Omental fat pad (tissue), 3 donors: ENCODE measurements at regions not wholly inside any gene's neighbourhood (a gene's known extent, or its start where the extent isn't known, plus 50 kb on each side); places are given as distances from the start of the nearest gene placed in this dataset.

Experiments used
- ATAC-seq: fragments of 150-250 bp; one replicate; pipeline ENCODE4 v1.9.1; 2016; ENCODE audit warnings: mild to moderate bottlenecking, moderate library complexity; ENCODE audit not compliant: low FRiP score
- DNase-seq: peaks from one replicate; pipeline ENCODE4 v3.0.0-alpha.2; 2019; ENCODE audit warnings: low spot score
- CTCF ChIP-seq, 3 donors: fragments of 450-650 bp; IDR thresholded peaks; one replicate each; pipeline ENCODE4 v1.5.1; 2016 to 2017; ENCODE audit warnings: antibody characterized with exemption in 3 of 3, mild to moderate bottlenecking in 3 of 3, moderate library complexity in 2 of 3

DNA sequence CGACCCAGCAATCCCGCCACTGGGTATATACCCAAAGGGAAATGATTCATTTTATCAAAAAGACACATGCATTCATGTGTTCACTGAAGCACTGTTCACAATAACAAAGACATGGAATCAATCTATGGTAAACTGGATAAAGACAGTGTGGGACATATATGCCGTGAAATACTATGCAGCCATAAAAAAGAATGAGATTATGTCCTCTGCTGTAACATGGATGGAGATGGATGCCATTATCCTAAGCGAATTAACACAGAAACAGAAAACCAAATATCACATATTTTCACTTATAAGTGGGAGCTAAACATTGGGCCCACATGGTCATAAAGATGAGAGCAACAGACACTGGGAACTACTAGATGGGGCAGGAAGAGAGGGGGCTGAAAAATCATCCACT lies 345.0 kb downstream of the UQCRFS1 start:
- TF ChIP-seq CTCF (IDR thresholded peaks at IDR 0.05), result no peak
- DNase-seq, result no peak
- no peak for ATAC-seq

DNA sequence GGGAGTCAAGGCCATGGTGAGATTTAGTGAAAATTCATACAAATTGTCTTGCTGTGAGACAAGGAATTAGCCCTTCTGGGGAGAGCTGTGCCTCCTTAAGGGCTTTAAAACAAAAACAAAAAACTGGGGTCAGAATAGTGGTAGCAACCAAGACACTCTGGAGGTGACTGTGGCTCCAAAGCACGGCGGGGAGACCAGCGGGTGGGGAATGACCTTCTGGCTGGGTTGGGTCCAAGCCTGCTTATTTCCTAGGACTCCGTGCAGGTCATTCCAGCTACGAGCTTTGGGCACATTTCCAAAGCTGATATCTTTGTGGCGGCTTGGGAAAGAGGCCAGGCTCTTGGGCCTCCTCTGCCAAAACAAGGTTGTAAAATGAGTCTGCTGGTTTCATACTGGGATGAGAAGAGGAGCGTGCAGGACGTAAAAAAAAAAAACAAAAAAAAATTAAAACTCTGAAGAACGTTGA lies 348.3 kb downstream of the UQCRFS1 start:
- no peak for ATAC-seq
- DNase-seq, result no peak

DNA sequence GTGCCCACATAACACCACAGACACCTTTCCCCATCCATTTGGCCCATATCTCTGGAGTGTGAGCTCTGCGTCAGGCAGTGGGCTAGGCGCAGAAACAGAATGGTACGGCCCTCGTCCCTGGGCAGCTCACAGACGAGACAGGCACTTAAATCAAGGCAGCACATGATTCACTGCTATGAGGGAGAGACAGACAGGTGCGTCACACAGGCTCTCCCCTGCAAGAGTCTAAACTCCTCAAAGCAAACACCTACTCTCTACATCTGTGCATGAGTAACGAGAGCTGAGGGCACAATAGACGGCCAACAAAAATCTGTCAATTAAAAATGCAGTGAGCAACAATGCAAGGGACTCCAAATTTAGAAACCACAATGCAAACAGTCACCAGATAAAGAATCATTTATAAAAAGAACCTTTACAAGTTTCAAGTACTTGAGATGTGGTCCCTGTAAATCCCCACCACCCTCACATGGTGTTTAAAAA lies 348.9 kb downstream of the UQCRFS1 start:
- peak; percentile 43 for ATAC-seq
- TF ChIP-seq CTCF (IDR thresholded peaks at IDR 0.05), result no peak
- no peak for DNase-seq

More for the DNA sequence above, 348.3 kb downstream of the UQCRFS1 start:
- no peak for TF ChIP-seq CTCF (IDR thresholded peaks at IDR 0.05)

DNA sequence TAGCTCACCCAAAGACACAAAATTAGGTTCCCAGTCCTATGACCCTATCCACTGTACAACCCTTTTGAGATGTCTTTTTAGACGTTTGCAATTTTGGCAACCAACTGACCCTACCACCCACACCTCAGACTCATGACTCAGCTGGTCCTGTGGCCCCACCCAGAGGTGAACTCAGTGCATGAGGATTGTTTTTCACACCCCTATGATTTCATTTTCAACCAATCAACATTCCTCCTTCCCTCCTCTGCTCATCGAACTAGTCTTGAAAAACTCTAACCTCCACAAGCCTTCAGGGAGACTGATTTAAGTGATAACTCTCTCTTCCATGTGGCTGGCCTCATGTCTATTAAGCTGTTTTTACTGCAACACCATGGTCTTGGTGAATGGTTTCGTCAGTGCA lies 350.7 kb downstream of the UQCRFS1 start:
- TF ChIP-seq CTCF (IDR thresholded peaks at IDR 0.05), result no peak
- DNase-seq (no peak), ATAC-seq (peak; percentile 59)

DNA sequence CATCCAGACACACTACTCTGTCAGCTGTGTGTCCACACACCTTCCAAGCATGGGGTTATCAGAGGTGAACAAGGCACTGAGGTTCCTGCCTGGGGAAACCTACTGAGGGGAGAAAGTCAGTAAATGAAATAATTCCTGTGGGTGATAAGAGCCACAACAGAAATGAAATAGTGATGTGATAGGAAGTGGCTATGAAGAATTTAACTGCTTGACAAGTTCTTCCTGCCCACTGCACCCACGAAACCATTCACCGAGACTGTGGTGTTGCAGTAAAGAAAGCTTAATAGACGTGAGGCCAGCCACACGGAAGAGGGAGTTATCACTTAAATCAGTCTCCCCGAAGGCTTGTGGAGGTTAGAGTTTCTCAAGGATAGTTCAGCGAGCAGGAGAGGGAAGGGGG lies 353.1 kb downstream of the UQCRFS1 start:
- ATAC-seq, result no peak
- no peak for DNase-seq
- no peak for TF ChIP-seq CTCF (IDR thresholded peaks at IDR 0.05)

DNA sequence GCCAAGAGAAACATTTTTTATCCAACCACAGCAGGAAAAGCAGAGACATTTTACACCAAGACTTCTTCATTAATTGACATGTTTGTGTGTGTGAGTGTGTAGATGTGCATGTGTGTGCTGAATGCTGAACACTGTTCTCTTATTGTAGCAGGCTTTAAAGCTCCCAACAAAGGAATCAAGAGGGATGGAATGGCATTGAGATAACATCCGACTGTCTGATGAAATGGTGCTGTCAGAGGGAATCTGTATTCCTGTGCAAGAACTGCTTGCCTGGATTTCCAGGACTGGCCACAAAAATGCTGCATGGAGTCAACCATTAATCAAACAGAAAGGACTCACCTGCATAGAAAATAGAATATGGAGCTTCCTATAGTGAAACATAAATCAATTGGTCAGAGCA lies 354.0 kb downstream of the UQCRFS1 start:
- ATAC-seq (no peak), DNase-seq (no peak)
- no peak for TF ChIP-seq CTCF (IDR thresholded peaks at IDR 0.05)

DNA sequence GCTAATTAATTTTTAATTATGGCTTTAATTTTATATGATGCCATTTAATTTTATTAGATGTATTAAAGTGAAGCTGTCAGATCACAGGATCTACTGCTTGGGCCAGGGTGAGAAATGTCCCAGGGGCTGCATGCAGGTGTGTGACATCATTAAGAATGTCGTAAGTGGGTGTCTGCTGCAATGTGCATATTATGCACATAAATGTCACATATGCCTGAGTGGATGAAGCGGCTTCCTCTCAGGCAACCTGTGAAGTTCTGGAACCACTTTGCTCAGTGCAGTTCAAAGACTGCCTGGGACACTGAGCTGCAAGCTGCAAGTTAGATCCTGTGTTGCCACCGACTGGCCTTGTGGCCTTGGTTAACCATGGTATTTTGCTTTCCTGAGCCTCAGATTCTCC lies 355.0 kb downstream of the UQCRFS1 start:
- DNase-seq, result no peak
- no peak for TF ChIP-seq CTCF (IDR thresholded peaks at IDR 0.05)
- no peak for ATAC-seq
